Liver (tissue), 3 donors: ENCODE measurements at regions not wholly inside any gene's neighbourhood (a gene's known extent, or its start where the extent isn't known, plus 50 kb on each side); places are given as distances from the start of the nearest gene placed in this dataset.

Experiments used
- ATF3 ChIP-seq: IDR thresholded peaks from 2 replicates; pipeline ENCODE4 v1.6.1; 2016; ENCODE audit warnings: antibody characterized with exemption
- CTCF ChIP-seq: fragments of 150-350 bp; IDR thresholded peaks from 2 replicates; pipeline ENCODE4 v1.5.1; 2017; ENCODE audit warnings: improper control_type of control experiment, low read depth, low read length; ENCODE audit not compliant: missing input control
- EGR1 ChIP-seq, 2 donors: IDR thresholded peaks; 2 replicates each; pipeline ENCODE4 v1.6.1; 2016 to 2018; ENCODE audit warnings: antibody characterized with exemption in 2 of 2, low read depth in 2 of 2
- FOXA1 ChIP-seq: IDR thresholded peaks from 2 replicates; pipeline ENCODE4 v1.6.1; 2016; ENCODE audit warnings: antibody characterized with exemption
- JUND ChIP-seq, 2 donors: IDR thresholded peaks; 2 replicates each; pipeline ENCODE4 v1.6.1; 2016; ENCODE audit warnings: antibody characterized with exemption in 2 of 2
- MAX ChIP-seq: IDR thresholded peaks from 2 replicates; pipeline ENCODE4 v1.6.1; 2016; ENCODE audit warnings: antibody characterized with exemption
- NR2F2 ChIP-seq: IDR thresholded peaks from 2 replicates; pipeline ENCODE4 v1.6.1; 2016; ENCODE audit warnings: antibody characterized with exemption
- RAD21 ChIP-seq, 2 donors: IDR thresholded peaks; 2 replicates each; pipeline ENCODE4 v1.6.1; 2016; ENCODE audit warnings: antibody characterized with exemption in 2 of 2, mild to moderate bottlenecking in 2 of 2
- REST ChIP-seq: IDR thresholded peaks from 2 replicates; pipeline ENCODE4 v1.6.1; 2016; ENCODE audit warnings: antibody characterized with exemption, mild to moderate bottlenecking
- RXRA ChIP-seq, 2 donors: IDR thresholded peaks; 2 replicates each; pipeline ENCODE4 v1.6.1; 2017 to 2018; ENCODE audit warnings: antibody characterized with exemption in 2 of 2, mild to moderate bottlenecking in 1 of 2
- TAF1 ChIP-seq: conservative IDR thresholded peaks from 2 replicates; pipeline ENCODE4 v1.6.1; 2016; ENCODE audit warnings: antibody characterized with exemption, mild to moderate bottlenecking
- YY1 ChIP-seq: IDR thresholded peaks from 2 replicates; pipeline ENCODE4 v1.6.1; 2016; ENCODE audit warnings: antibody characterized with exemption, mild to moderate bottlenecking
- donor health status: healthy.
- donor health status: healthy.

GRCh38 chr1:103447471-103447870 lies 78.0 kb upstream of the RNPC3 start:
- TF ChIP-seq MAX (no peak), NR2F2 (no peak), ATF3 (no peak), CTCF (no peak), REST (no peak), RXRA (IDR thresholded peaks at IDR 0.05) (no peak), YY1 (no peak), RAD21 (IDR thresholded peaks at IDR 0.05) (no peak), JUND (IDR thresholded peaks at IDR 0.05) (no peak), EGR1 (IDR thresholded peaks at IDR 0.05; ENCODE audit: low read depth in 2 of 2) (no peak), TAF1 (no peak), FOXA1 (no peak)
